ENCODE measurements at regions not wholly inside any gene's neighbourhood (a gene's known extent, or its start where the extent isn't known, plus 50 kb on each side); places are given as distances from the start of the nearest gene placed in this dataset.
A peak's percentile ranks its signal among the peaks of the same experiment; 100 is the strongest.

GRCh38 chr2:150955231-150955630 lies 306.4 kb downstream of the RBM43 start:
- no peak for DNase-seq

- DNase-seq, result no peak
These were observed 314.8 kb downstream of the RBM43 start for GRCh38 chr2:150946831-150947230.

- DNase-seq, result no peak
These were observed 317.3 kb downstream of the RBM43 start for GRCh38 chr2:150944315-150944714.

GRCh38 chr2:150939087-150939486 lies 322.6 kb downstream of the RBM43 start:
- DNase-seq, result no peak

GRCh38 chr2:150938527-150938926 lies 323.1 kb downstream of the RBM43 start:
- DNase-seq, result no peak

GRCh38 chr2:150937030-150937429 lies 324.6 kb downstream of the RBM43 start:
- DNase-seq, result no peak

- DNase-seq, result no peak
These were observed 330.2 kb downstream of the RBM43 start for GRCh38 chr2:150931451-150931850.

- DNase-seq, result no peak
These were observed 336.1 kb downstream of the RBM43 start for GRCh38 chr2:150925611-150926010.

- no peak for DNase-seq
These were observed 336.8 kb downstream of the RBM43 start for GRCh38 chr2:150924878-150925277.

- no peak for DNase-seq
These were observed 341.8 kb downstream of the RBM43 start for GRCh38 chr2:150919901-150920300.

GRCh38 chr2:150917961-150918713 lies 343.5 kb downstream of the RBM43 start:
- DNase-seq, result no peak

GRCh38 chr2:150916467-150917396 lies 344.9 kb downstream of the RBM43 start:
- DNase-seq, result no peak

- DNase-seq, result peak; percentile 51
These were observed 349.8 kb downstream of the RBM43 start for GRCh38 chr2:150911766-150912280.

GRCh38 chr2:150909613-150910012 lies 352.1 kb downstream of the RBM43 start:
- DNase-seq, result no peak

- no peak for DNase-seq
These were observed 352.6 kb downstream of the RBM43 start for GRCh38 chr2:150909090-150909489.

GRCh38 chr2:150907466-150907865 lies 354.2 kb downstream of the RBM43 start:
- no peak for DNase-seq

GRCh38 chr2:150903461-150903860 lies 358.2 kb downstream of the RBM43 start:
- no peak for DNase-seq

GRCh38 chr2:150903055-150903454 lies 358.6 kb downstream of the RBM43 start:
- no peak for DNase-seq

- DNase-seq, result no peak
These were observed 360.8 kb downstream of the RBM43 start for GRCh38 chr2:150900913-150901312.

- no peak for DNase-seq
These were observed 365.7 kb downstream of the RBM43 start for GRCh38 chr2:150895968-150896367.

GRCh38 chr2:150889141-150889540 lies 372.5 kb downstream of the RBM43 start:
- no peak for DNase-seq

- no peak for DNase-seq
These were observed 373.3 kb downstream of the RBM43 start for GRCh38 chr2:150888337-150888736.

- DNase-seq, result no peak
These were observed 373.7 kb downstream of the RBM43 start for GRCh38 chr2:150887926-150888325.

All from right hindlimb (tissue), 1 donor.